HepG2 (cell line): ENCODE measurements at regions not wholly inside any gene's neighbourhood (a gene's known extent, or its start where the extent isn't known, plus 50 kb on each side); places are given as distances from the start of the nearest gene placed in this dataset.

Experiments used
- E2F5 ChIP-seq: sonication (generic); formaldehyde crosslinking; conservative IDR thresholded peaks from 2 replicates; pipeline ENCODE4 v1.4.0; 2020; ENCODE audit warnings: missing genetic modification reagents
- FOSL2 ChIP-seq: sonication (generic); formaldehyde crosslinking; IDR thresholded peaks from 2 replicates; pipeline ENCODE4 v1.4.0; 2020; ENCODE audit warnings: missing genetic modification reagents
- MAFF ChIP-seq: IDR thresholded peaks from 2 replicates; pipeline ENCODE4 v1.6.1; 2011; ENCODE audit warnings: low read depth, low read length, improper control_type of control experiment
- NR3C1 ChIP-seq: sonication (generic); formaldehyde crosslinking; IDR thresholded peaks from 2 replicates; pipeline ENCODE4 v1.4.0; 2020; ENCODE audit warnings: missing genetic modification reagents
- ZBTB14 ChIP-seq: sonication (generic); formaldehyde crosslinking; IDR thresholded peaks from 2 replicates; pipeline ENCODE4 v1.4.0; 2020; ENCODE audit warnings: missing genetic modification reagents
- ZBTB44 ChIP-seq: sonication (generic); formaldehyde crosslinking; IDR thresholded peaks from 2 replicates; pipeline ENCODE4 v1.4.0; 2020; ENCODE audit warnings: missing genetic modification reagents
- ZNF253 ChIP-seq: sonication (generic); formaldehyde crosslinking; IDR thresholded peaks from 2 replicates; pipeline ENCODE4 v1.8.0; 2022; ENCODE audit warnings: mild to moderate bottlenecking, missing genetic modification reagents, borderline replicate concordance

GRCh38 chr13:67489016-67489415 lies 258.9 kb upstream of the PCDH9 start:
- TF ChIP-seq ZBTB14 (CRISPR knock-in tag) = no peak
- TF ChIP-seq ZBTB44 (CRISPR knock-in tag) = no peak
- TF ChIP-seq FOSL2 (CRISPR knock-in tag) = no peak
- TF ChIP-seq E2F5 = no peak
- no peak for TF ChIP-seq ZNF253 (CRISPR knock-in tag)
- TF ChIP-seq MAFF = no peak
- no peak for TF ChIP-seq NR3C1 (CRISPR knock-in tag)
